Psoas muscle (tissue), 6 donors: ENCODE measurements at regions not wholly inside any gene's neighbourhood (a gene's known extent, or its start where the extent isn't known, plus 50 kb on each side); places are given as distances from the start of the nearest gene placed in this dataset.

Experiments used
- ATAC-seq, 4 donors: fragments of 200-7000 bp; cut with Tn5 transposase; one replicate each; pipeline ENCODE4 v1.9.1; 2020; ENCODE audit warnings: moderate library complexity in 3 of 4, mild to moderate bottlenecking in 2 of 4
- DNase-seq, 2 donors: peaks; one replicate each; pipeline ENCODE4 v3.0.0-alpha.2; 2020
- H3K27ac ChIP-seq: fragments of 200-600 bp; one replicate; pipeline ENCODE4 v1.8.0; 2022
- H3K27me3 ChIP-seq, 3 donors: fragments of 200-600 bp in 1 of 3; one replicate each; pipeline versions ENCODE4 v1.6.1 to v1.8.0; 2013 to 2022; ENCODE audit warnings: low read length in 2 of 3, mild to moderate bottlenecking in 2 of 3, moderate library complexity in 1 of 3; ENCODE audit not compliant: insufficient read depth in 3 of 3
- H3K36me3 ChIP-seq, 2 donors: fragments of 200-600 bp in 1 of 2; one replicate each; pipeline versions ENCODE4 v1.6.1 to v1.8.0; 2013 to 2022; ENCODE audit warnings: low read depth in 1 of 2, mild to moderate bottlenecking in 1 of 2, moderate library complexity in 1 of 2; ENCODE audit not compliant: insufficient read depth in 1 of 2
- H3K4me1 ChIP-seq: fragments of 200-600 bp; one replicate; pipeline ENCODE4 v1.8.0; 2022
- H3K4me3 ChIP-seq: fragments of 200-600 bp; one replicate; pipeline ENCODE4 v1.8.0; 2022; ENCODE audit warnings: mild to moderate bottlenecking
- H3K9me3 ChIP-seq: fragments of 200-600 bp; one replicate; pipeline ENCODE4 v1.8.0; 2022
- intact Hi-C, 2 donors: fragments of 100-400 bp; cut with DNase I; formaldehyde crosslinking; loops; one replicate each; pipeline versions ENCODE4 v1.11.0 to v1.14.2; 2022
- TF ChIP-seq, protein P1 (sequence below): fragments of 200-600 bp; IDR thresholded peaks from one replicate; pipeline ENCODE4 v1.8.0; 2022; ENCODE audit warnings: antibody characterized with exemption
- donor health status: healthy with polysubstance abuse.
- donor health status: DM: no; HTN: no; CAD: no; lungs with moderate emphysema.
- donor health status: healthy.
- donor health status: DM: yes; HTN: yes; CAD: no.
- donor health status: DM: no; HTN: no; CAD: no.
- donor health status: DM: yes; HTN: yes; CAD: no.

DNA sequence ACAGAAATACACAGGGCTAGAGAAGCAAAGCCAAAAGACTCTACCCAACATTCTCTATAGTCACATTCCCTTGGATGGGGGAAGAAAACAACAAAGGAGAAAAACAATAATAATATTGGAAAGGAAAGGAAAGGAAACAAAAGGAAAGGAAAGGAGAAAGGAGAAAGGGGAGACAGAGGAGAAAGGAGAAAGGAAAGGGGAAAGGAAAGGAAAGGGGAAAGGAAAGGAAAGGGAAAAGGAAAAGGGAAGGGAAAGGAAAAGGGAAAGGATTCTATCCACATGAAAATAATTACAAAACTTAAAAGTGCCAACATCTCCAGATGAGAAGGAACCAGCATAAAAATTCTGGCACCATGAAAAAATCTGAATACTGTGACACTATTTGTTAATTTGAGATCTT, 54.1 kb upstream of the MNS1 start:
- DNase-seq (no peak), ATAC-seq (no peak)
- intact Hi-C loops, result no loop called here
- Histone ChIP-seq H3K4me1 (no peaks in the 10 kb centered on the region), H3K27me3 (no peaks in the 10 kb centered on the region), H3K27ac (no peak overlapping the region), H3K4me3 (no peak overlapping the region), H3K36me3 (no peaks in the 10 kb centered on the region), H3K9me3 (peaks cover 3% of the 10 kb centered on the region)
- TF ChIP-seq, protein P1, sequence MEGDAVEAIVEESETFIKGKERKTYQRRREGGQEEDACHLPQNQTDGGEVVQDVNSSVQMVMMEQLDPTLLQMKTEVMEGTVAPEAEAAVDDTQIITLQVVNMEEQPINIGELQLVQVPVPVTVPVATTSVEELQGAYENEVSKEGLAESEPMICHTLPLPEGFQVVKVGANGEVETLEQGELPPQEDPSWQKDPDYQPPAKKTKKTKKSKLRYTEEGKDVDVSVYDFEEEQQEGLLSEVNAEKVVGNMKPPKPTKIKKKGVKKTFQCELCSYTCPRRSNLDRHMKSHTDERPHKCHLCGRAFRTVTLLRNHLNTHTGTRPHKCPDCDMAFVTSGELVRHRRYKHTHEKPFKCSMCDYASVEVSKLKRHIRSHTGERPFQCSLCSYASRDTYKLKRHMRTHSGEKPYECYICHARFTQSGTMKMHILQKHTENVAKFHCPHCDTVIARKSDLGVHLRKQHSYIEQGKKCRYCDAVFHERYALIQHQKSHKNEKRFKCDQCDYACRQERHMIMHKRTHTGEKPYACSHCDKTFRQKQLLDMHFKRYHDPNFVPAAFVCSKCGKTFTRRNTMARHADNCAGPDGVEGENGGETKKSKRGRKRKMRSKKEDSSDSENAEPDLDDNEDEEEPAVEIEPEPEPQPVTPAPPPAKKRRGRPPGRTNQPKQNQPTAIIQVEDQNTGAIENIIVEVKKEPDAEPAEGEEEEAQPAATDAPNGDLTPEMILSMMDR, result no peak
